GM12891 (cell line): ENCODE measurements at regions not wholly inside any gene's neighbourhood (a gene's known extent, or its start where the extent isn't known, plus 50 kb on each side); places are given as distances from the start of the nearest gene placed in this dataset.
"Not testable (repeated sequence)": the region's sequence is repeated elsewhere in the genome, so short reads cannot be mapped to it uniquely, and the experiment has no call there.

Source experiments
- DNase-seq: peaks from one replicate; pipeline ENCODE4 v3.0.0; 2011; ENCODE audit warnings: low spot score; ENCODE audit not compliant: insufficient read length
- FAIRE-seq: peaks from 2 replicates; lab custom pipeline; 2011; peaks lifted over from hg19 to GRCh38; lab: Jason Lieb, UNC
- PAX5 ChIP-seq: IDR thresholded peaks from 2 replicates; pipeline ENCODE4 v1.6.1; 2011; ENCODE audit warnings: low read length, moderate library complexity, mild to moderate bottlenecking; ENCODE audit not compliant: insufficient read depth, severe bottlenecking
- POLR2A ChIP-seq: IDR thresholded peaks from 2 replicates; pipeline ENCODE4 v1.6.1; 2011; ENCODE audit warnings: low read depth, low read length, control low read depth
- POLR2AphosphoS5 ChIP-seq: IDR thresholded peaks from 2 replicates; pipeline ENCODE4 v1.6.1; 2011; ENCODE audit warnings: low read depth, low read length, control low read depth
- POU2F2 ChIP-seq: IDR thresholded peaks from 2 replicates; pipeline ENCODE4 v1.6.1; 2011; ENCODE audit warnings: low read depth, mild to moderate bottlenecking, control low read depth, low read length, moderate library complexity
- SPI1 ChIP-seq: IDR thresholded peaks from 2 replicates; pipeline ENCODE4 v1.6.1; 2011; ENCODE audit warnings: low read depth, low read length, control low read depth
- TAF1 ChIP-seq: IDR thresholded peaks from 2 replicates; pipeline ENCODE4 v1.6.1; 2011; ENCODE audit warnings: low read depth, low read length, control low read depth

- FAIRE-seq (no peak), DNase-seq (no peak)
- TF ChIP-seq POLR2A = no peak
- TF ChIP-seq SPI1 = no peak
- no peak for TF ChIP-seq POLR2AphosphoS5
- no peak for TF ChIP-seq TAF1
- TF ChIP-seq PAX5 = no peak
- TF ChIP-seq POU2F2 = no peak
These were observed 331.9 kb downstream of the ACTR3B start for GRCh38 chr7:153091477-153091876.

GRCh38 chr7:153097511-153098201 lies 338.1 kb downstream of the ACTR3B start:
- no peak for DNase-seq
- no peak for FAIRE-seq
- TF ChIP-seq POLR2A (no peak), POLR2AphosphoS5 (no peak), TAF1 (no peak), PAX5 (no peak), POU2F2 (no peak), SPI1 (no peak)

GRCh38 chr7:153099235-153099634 lies 339.7 kb downstream of the ACTR3B start:
- no peak for TF ChIP-seq TAF1
- no peak for TF ChIP-seq POU2F2
- DNase-seq (no peak), FAIRE-seq (no peak)

GRCh38 chr7:153100691-153101237 lies 341.2 kb downstream of the ACTR3B start:
- no peak for TF ChIP-seq TAF1
- no peak for FAIRE-seq
- no peak for DNase-seq

GRCh38 chr7:153103202-153103601 lies 343.6 kb downstream of the ACTR3B start:
- FAIRE-seq (no peak), DNase-seq (no peak)
- TF ChIP-seq POLR2A (no peak), TAF1 (no peak), POU2F2 (no peak), POLR2AphosphoS5 (no peak), SPI1 (no peak), PAX5 (no peak)

GRCh38 chr7:153107826-153108225 lies 348.3 kb downstream of the ACTR3B start:
- no peak for TF ChIP-seq POLR2AphosphoS5
- TF ChIP-seq POU2F2 = no peak
- FAIRE-seq = no peak
- DNase-seq = no peak

GRCh38 chr7:153109566-153109965 lies 350.0 kb downstream of the ACTR3B start:
- FAIRE-seq (no peak), DNase-seq (no peak)
- no peak for TF ChIP-seq SPI1
- no peak for TF ChIP-seq PAX5
- no peak for TF ChIP-seq POLR2AphosphoS5
- TF ChIP-seq POU2F2 = no peak
- TF ChIP-seq POLR2A = no peak
- TF ChIP-seq TAF1 = no peak

GRCh38 chr7:153110606-153111005 lies 351.1 kb downstream of the ACTR3B start:
- TF ChIP-seq SPI1 (no peak), PAX5 (no peak)
- FAIRE-seq (no peak), DNase-seq (no peak)

GRCh38 chr7:153122255-153122654 lies 362.7 kb downstream of the ACTR3B start:
- FAIRE-seq, DNase-seq: not testable (repeated sequence)

GRCh38 chr7:153130052-153130451 lies 370.5 kb downstream of the ACTR3B start:
- FAIRE-seq = no peak
- TF ChIP-seq POLR2A (no peak), PAX5 (no peak), POLR2AphosphoS5 (no peak), SPI1 (no peak), TAF1 (no peak), POU2F2 (no peak)
- no peak for DNase-seq

GRCh38 chr7:153151766-153152165 lies 392.2 kb downstream of the ACTR3B start:
- DNase-seq (no peak), FAIRE-seq (no peak)
- TF ChIP-seq SPI1 = no peak
- no peak for TF ChIP-seq POLR2A
- no peak for TF ChIP-seq POLR2AphosphoS5
- TF ChIP-seq PAX5 = no peak
- TF ChIP-seq TAF1 = no peak
- no peak for TF ChIP-seq POU2F2
